SU-DHL-6 (cell line): ENCODE measurements at regions not wholly inside any gene's neighbourhood (a gene's known extent, or its start where the extent isn't known, plus 50 kb on each side); places are given as distances from the start of the nearest gene placed in this dataset.

Experiments used
- H2AFZ ChIP-seq: fragments of 200-600 bp; sonication (generic); 2 replicates; pipeline ENCODE4 v1.6.1; 2014; ENCODE audit warnings: low read depth, mild to moderate bottlenecking, moderate library complexity, mixed read lengths, antibody characterized with exemption, low read length; ENCODE audit not compliant: severe bottlenecking
- H3F3A ChIP-seq: fragments of 200-600 bp; shearing (Covaris generic); 2 replicates; pipeline ENCODE4 v1.6.0; 2016; ENCODE audit warnings: antibody characterized with exemption, mild to moderate bottlenecking; ENCODE audit not compliant: insufficient read depth
- H3K27ac ChIP-seq: fragments of 200-600 bp; sonication (generic); 2 replicates; pipeline ENCODE4 v1.5.1; 2016; ENCODE audit warnings: low read depth, mild to moderate bottlenecking, low read length, moderate library complexity, mixed read lengths
- H3K27me3 ChIP-seq: fragments of 200-600 bp; sonication (generic), shearing (Covaris generic); 2 replicates; pipeline ENCODE4 v1.6.0; 2014; ENCODE audit warnings: mild to moderate bottlenecking, low read length
- H3K36me3 ChIP-seq: fragments of 200-600 bp; sonication (generic); 2 replicates; pipeline ENCODE4 v1.6.1; 2014; ENCODE audit warnings: mild to moderate bottlenecking, low read length, mixed read lengths
- H3K4me2 ChIP-seq: fragments of 300-600, 200-600 bp; shearing (Covaris generic), sonication (generic); 2 replicates; pipeline ENCODE4 v1.6.0; 2014; ENCODE audit warnings: low read length, low read depth, mild to moderate bottlenecking; ENCODE audit not compliant: poor library complexity, severe bottlenecking
- H3K4me3 ChIP-seq: fragments of 200-600 bp; sonication (generic); 2 replicates; pipeline ENCODE4 v1.5.1; 2014; ENCODE audit warnings: antibody characterized with exemption, low read length, mild to moderate bottlenecking, mixed read lengths; ENCODE audit not compliant: insufficient read depth, poor library complexity, severe bottlenecking
- H3K79me2 ChIP-seq: fragments of 200-600 bp; sonication (generic); 2 replicates; pipeline ENCODE4 v1.6.1; 2014; ENCODE audit warnings: mild to moderate bottlenecking, low read length, moderate library complexity; ENCODE audit not compliant: insufficient read depth
- H3K9ac ChIP-seq: fragments of 200-600 bp; sonication (generic); 2 replicates; pipeline ENCODE4 v1.7.0; 2014; ENCODE audit warnings: mild to moderate bottlenecking, low read length
- H3K9me2 ChIP-seq: fragments of 200-600 bp; sonication (generic); replicated peaks from 2 replicates; pipeline ENCODE4 v1.6.1; 2014; ENCODE audit warnings: low read length; ENCODE audit not compliant: insufficient read depth
- H3K9me3 ChIP-seq: fragments of 200-600 bp; sonication (generic); 2 replicates; pipeline ENCODE4 v1.6.1; 2014; ENCODE audit warnings: low read length, mixed read lengths; ENCODE audit not compliant: insufficient read depth
- H4K20me1 ChIP-seq: fragments of 200-600 bp; sonication (generic); 2 replicates; pipeline ENCODE4 v1.6.1; 2014; ENCODE audit warnings: low read depth, mild to moderate bottlenecking, antibody characterized with exemption, low read length, moderate library complexity, mixed read lengths
- EZH2phosphoT487 ChIP-seq: fragments of 200-600 bp; sonication (generic), shearing (Covaris generic); conservative IDR thresholded peaks from 2 replicates; pipeline ENCODE4 v1.6.1; 2018; ENCODE audit warnings: mild to moderate bottlenecking, antibody characterized with exemption, low read length, moderate library complexity, mixed read lengths
- TF ChIP-seq, protein P1 (sequence below): fragments of 200-600 bp; sonication (generic); IDR thresholded peaks from one replicate; pipeline ENCODE4 v1.5.1; 2017; ENCODE audit warnings: antibody characterized with exemption, mild to moderate bottlenecking, low read length, moderate library complexity; ENCODE audit not compliant: insufficient read depth, poor library complexity, severe bottlenecking

DNA sequence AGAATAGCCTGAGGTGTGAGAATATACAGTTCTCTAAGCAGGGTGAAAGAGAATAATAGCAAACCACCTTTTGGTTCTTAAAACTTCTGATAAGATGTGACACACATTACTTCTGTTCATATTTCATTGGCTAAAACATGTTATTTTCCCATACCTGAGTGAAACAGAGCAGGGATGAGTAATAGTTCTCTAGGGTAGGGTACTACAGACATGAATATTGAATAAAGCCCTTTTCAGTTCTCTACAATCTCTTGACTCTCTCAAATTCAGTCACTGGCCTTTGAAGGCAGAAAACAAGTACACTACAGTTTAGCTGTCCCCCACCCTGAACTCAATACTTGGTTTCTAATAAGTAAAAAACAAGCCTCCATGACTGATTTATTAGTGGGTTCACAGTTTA is 454.1 kb upstream of the MDGA2 start:
- Histone ChIP-seq H3K36me3 (0 out of 2 replicates have a peak, but pooled peaks cover 3% of the 10 kb centered on the region), H3F3A (no peaks in the 10 kb centered on the region; the same call in 1 of the 2 replicates), H3K9ac (no peak overlapping the region), H3K27me3 (no peaks in the 10 kb centered on the region), H3K4me2 (no peak overlapping the region), H3K4me3 (no peak overlapping the region), H3K9me2 (no peaks in the 10 kb centered on the region), H3K9me3 (no peaks in the 10 kb centered on the region), H3K27ac (no peak overlapping the region), H3K79me2 (no peaks in the 10 kb centered on the region), H2AFZ (peak overlapping the region; percentile 58), H4K20me1 (no peaks in the 10 kb centered on the region)
- no peak for TF ChIP-seq EZH2phosphoT487
- TF ChIP-seq, protein P1, sequence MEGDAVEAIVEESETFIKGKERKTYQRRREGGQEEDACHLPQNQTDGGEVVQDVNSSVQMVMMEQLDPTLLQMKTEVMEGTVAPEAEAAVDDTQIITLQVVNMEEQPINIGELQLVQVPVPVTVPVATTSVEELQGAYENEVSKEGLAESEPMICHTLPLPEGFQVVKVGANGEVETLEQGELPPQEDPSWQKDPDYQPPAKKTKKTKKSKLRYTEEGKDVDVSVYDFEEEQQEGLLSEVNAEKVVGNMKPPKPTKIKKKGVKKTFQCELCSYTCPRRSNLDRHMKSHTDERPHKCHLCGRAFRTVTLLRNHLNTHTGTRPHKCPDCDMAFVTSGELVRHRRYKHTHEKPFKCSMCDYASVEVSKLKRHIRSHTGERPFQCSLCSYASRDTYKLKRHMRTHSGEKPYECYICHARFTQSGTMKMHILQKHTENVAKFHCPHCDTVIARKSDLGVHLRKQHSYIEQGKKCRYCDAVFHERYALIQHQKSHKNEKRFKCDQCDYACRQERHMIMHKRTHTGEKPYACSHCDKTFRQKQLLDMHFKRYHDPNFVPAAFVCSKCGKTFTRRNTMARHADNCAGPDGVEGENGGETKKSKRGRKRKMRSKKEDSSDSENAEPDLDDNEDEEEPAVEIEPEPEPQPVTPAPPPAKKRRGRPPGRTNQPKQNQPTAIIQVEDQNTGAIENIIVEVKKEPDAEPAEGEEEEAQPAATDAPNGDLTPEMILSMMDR, result no peak

DNA sequence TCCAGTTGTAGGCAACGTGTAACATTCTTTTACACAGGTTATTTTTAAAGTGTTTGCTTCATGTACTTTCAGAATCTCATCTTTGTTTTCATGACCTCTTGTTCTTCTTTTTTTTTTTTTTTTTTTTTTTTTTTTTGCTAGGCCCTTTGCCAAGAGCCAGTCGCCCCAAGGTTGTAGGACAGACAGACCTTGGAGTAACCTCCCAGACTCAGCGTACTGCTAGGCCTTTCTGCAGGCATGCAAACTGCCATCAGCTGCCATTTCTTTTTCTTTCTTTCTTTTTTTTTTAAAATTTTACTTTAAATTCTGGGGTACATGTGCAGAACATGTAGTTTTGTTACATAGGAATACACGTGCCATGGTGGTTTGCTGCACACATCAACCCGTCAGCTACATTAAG is 452.3 kb upstream of the MDGA2 start:
- Histone ChIP-seq H3K36me3 (0 out of 2 replicates have a peak, but pooled peaks cover 3% of the 10 kb centered on the region), H4K20me1 (no peaks in the 10 kb centered on the region), H3K9me3 (no peaks in the 10 kb centered on the region), H3K4me3 (no peak overlapping the region), H3K9ac (no peak overlapping the region), H3K27me3 (no peaks in the 10 kb centered on the region), H3K79me2 (no peaks in the 10 kb centered on the region), H3K27ac (no peak overlapping the region), H2AFZ (peak overlapping the region; percentile 65), H3K9me2 (no peaks in the 10 kb centered on the region), H3K4me2 (peak overlapping the region; percentile 48), H3F3A (no peaks in the 10 kb centered on the region; the same call in 1 of the 2 replicates)
- TF ChIP-seq, protein P1, result no peak
- no peak for TF ChIP-seq EZH2phosphoT487

DNA sequence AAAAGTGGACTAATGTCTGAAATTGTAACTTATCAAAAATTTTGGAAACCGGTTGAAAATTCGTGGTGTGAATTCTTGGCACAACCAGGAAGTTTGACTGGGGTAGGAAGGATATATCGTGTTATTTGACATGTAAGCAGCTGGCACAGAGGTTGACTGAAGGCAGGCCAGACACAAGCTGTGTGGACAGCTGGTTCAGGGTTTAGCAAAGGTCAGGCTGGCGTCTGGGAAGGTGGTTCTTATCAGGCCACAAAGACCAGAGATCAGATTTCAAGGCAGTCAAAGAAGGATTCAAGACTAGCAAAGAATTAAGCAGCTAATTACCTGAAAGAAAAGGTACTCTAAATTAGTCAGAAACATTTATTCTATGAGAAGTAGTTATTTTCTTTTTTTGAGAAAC is 450.2 kb upstream of the MDGA2 start:
- Histone ChIP-seq H2AFZ (peak overlapping the region; percentile 75), H3K9me2 (no peaks in the 10 kb centered on the region), H3K4me2 (no peak overlapping the region), H3K9ac (no peak overlapping the region), H4K20me1 (no peaks in the 10 kb centered on the region), H3K27ac (no peak overlapping the region), H3F3A (no peaks in the 10 kb centered on the region; the same call in 1 of the 2 replicates), H3K36me3 (0 out of 2 replicates have a peak, but pooled peaks cover 3% of the 10 kb centered on the region), H3K27me3 (no peaks in the 10 kb centered on the region), H3K79me2 (no peaks in the 10 kb centered on the region), H3K4me3 (no peak overlapping the region), H3K9me3 (no peaks in the 10 kb centered on the region)
- TF ChIP-seq, protein P1, result no peak
- TF ChIP-seq EZH2phosphoT487, result no peak
